ENCODE measurements at regions not wholly inside any gene's neighbourhood (a gene's known extent, or its start where the extent isn't known, plus 50 kb on each side); places are given as distances from the start of the nearest gene placed in this dataset.
"Not testable (repeated sequence)": the region's sequence is repeated elsewhere in the genome, so short reads cannot be mapped to it uniquely, and the experiment has no call there.

DNA sequence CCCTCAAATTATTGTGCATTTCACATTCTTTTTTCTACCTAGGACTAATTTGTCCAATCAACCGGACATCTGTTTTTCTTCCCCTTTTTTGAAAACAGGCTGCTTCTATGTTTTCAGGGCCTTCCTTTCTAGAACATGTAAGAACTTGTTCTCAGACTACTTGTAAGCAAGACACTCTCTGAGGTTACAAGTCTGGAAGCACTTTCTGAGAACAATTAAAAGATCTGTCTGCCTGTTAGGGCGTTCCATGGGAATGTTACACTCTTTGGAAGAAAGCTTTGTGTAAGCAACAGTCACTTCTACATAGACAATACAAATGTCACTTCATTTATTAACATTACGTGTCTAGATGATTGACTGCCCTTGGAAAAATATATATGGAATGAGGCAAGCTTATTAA lies 50.9 kb upstream of the HSPB3 start:
- no peak overlapping the region for H3K4me3 Mint-ChIP-seq
- peaks cover 16% of the 10 kb centered on the region for H3K27me3 Mint-ChIP-seq
- DNase-seq: no peak
- no peaks in the 10 kb centered on the region for H3K36me3 Mint-ChIP-seq
- CTCF ChIA-PET: interaction anchor here (1.5 kb wide), 1 partner anchor 15 kb away, joined by 4 read pairs; no protein-coding TSS in a partner anchor
- no peaks in the 10 kb centered on the region for H3K9me3 Mint-ChIP-seq (ENCODE audit: low read depth)
- no peak overlapping the region for H3K27ac Mint-ChIP-seq
- ATAC-seq: no peak
- no peaks in the 10 kb centered on the region for H3K4me1 Mint-ChIP-seq

DNA sequence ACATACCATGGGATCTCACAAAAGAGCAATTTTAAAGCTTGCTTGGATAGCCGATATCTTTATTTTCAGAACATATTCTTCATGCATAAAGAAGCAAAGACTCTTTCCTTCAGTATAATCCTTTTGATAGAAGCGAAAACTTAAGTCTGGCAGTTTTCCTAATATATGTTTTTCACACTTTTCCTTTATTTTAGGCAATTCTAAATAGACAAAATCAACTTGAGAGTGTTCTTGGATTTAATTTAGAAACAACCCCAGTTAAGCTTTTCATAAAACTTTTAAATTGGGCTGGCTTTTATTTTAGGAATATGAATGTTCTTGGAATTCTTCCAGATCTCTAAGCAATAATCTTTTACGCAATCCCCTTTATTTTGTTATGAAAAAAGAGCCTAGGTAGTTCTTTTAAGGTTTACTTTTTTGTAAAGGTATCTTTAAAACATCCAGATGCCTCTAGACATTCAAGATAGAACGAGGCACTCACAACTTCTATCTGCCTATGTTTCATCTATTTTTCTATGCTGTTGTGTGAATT lies 51.5 kb upstream of the HSPB3 start:
- CTCF ChIA-PET: interaction anchor here (1.5 kb wide), 1 partner anchor 16 kb away, joined by 4 read pairs; no protein-coding TSS in a partner anchor
- no peak for ATAC-seq
- H3K4me3 Mint-ChIP-seq: no peak overlapping the region
- peaks cover 16% of the 10 kb centered on the region for H3K27me3 Mint-ChIP-seq
- no peaks in the 10 kb centered on the region for H3K4me1 Mint-ChIP-seq
- no peaks in the 10 kb centered on the region for H3K36me3 Mint-ChIP-seq
- no peak overlapping the region for H3K27ac Mint-ChIP-seq
- no peaks in the 10 kb centered on the region for H3K9me3 Mint-ChIP-seq (ENCODE audit: low read depth)
- DNase-seq: no peak

DNA sequence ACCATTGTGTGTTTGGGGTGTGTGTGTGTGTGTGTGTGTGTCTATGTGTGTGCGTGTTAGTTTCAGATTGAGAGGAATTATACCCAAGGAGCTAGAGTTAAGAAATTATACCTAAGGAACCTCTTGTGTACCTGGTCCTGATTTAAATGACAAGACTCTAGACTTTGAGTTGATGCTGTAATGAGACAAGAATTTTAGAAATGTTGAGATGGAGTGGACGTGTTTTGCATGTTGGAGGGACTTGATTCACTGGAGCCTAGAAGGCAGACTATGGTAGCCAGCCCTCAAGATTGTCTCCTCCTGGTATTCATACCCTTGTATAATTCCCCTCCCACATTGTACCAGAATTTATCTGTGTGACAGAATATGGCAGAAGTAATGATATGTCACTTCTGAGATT lies 52.4 kb upstream of the HSPB3 start:
- no peaks in the 10 kb centered on the region for H3K36me3 Mint-ChIP-seq
- H3K4me1 Mint-ChIP-seq: no peaks in the 10 kb centered on the region
- CTCF ChIA-PET: no interaction called here
- no peaks in the 10 kb centered on the region for H3K9me3 Mint-ChIP-seq (ENCODE audit: low read depth)
- H3K27ac Mint-ChIP-seq: no peak overlapping the region
- no peak for ATAC-seq
- no peak for DNase-seq
- H3K27me3 Mint-ChIP-seq: peaks cover 16% of the 10 kb centered on the region
- no peak overlapping the region for H3K4me3 Mint-ChIP-seq

DNA sequence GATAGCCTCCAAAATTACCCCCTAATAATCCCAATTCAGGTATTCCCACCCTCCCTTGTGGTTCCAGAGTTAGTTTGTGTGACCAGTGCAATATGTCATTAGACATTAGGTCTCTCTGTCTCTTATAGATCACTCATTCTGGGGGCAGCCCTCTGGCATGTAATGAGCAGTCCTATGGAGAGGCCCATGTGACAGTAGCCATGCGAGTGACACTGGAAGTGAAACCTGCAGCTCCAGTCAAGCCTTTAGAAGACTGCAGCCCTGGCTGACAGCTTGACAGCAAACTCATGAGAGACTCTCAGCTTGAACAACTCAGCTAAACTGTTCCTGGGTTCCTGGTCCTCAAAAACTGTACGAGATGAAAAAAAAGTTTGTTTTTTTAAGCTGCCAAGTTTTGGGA lies 54.0 kb upstream of the HSPB3 start:
- Mint-ChIP-seq H3K27ac (no peak overlapping the region), H3K9me3 (ENCODE audit: low read depth) (no peaks in the 10 kb centered on the region), H3K36me3 (no peaks in the 10 kb centered on the region), H3K4me1 (no peaks in the 10 kb centered on the region), H3K27me3 (peaks cover 13% of the 10 kb centered on the region), H3K4me3 (no peak overlapping the region)
- ATAC-seq: no peak
- no peak for DNase-seq
- CTCF ChIA-PET: no interaction called here

DNA sequence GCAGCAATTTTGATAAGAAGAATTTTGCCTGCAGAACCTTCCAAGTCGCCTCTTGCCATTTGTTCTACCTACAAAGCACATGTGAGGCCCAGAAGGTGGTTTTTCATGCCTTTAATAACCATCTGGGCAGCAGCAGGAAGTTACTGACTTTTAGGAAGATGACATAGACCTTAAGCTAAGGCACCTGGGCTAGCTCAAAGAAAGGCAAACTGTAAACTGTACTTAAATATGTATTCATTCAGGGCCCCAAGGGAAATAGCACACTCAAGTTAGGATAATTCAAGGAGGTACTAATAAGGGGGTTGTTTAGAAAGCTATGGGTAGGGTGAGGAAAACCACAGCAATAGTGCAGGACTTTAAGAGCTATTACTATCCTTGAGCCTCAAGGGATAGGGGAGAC lies 57.3 kb upstream of the HSPB3 start:
- no peaks in the 10 kb centered on the region for H3K9me3 Mint-ChIP-seq (ENCODE audit: low read depth)
- CTCF ChIA-PET: no interaction called here
- H3K36me3 Mint-ChIP-seq: no peaks in the 10 kb centered on the region
- H3K4me1 Mint-ChIP-seq: no peaks in the 10 kb centered on the region
- peaks cover 13% of the 10 kb centered on the region for H3K27me3 Mint-ChIP-seq
- ATAC-seq: no peak
- no peak overlapping the region for H3K4me3 Mint-ChIP-seq
- DNase-seq: no peak
- H3K27ac Mint-ChIP-seq: no peak overlapping the region

DNA sequence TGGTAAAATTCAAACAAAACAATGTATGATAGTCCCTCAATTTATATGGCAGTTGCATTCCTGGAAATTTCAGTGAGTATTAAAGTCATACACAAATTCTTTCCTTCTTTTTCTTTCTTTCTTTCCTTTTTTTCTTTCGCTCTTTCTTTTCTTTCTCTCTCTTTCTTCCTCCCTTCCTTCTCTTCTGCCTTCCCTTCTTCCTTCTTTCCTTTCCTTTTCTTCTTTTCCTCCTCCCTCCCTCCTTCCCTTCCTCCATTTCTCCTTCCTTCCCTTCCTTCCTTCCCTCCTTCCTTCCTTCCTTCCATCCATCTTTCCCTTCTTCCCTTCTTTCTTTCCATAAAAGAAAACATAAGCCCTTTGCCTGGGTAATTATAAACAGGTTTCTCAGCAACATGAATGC lies 58.1 kb upstream of the HSPB3 start:
- CTCF ChIA-PET: no interaction called here
- Mint-ChIP-seq H3K27ac (no peak overlapping the region), H3K9me3 (ENCODE audit: low read depth) (no peaks in the 10 kb centered on the region), H3K27me3 (peaks cover 9% of the 10 kb centered on the region), H3K4me3 (no peak overlapping the region), H3K4me1 (no peaks in the 10 kb centered on the region), H3K36me3 (no peaks in the 10 kb centered on the region)
- DNase-seq (no peak), ATAC-seq (no peak)

DNA sequence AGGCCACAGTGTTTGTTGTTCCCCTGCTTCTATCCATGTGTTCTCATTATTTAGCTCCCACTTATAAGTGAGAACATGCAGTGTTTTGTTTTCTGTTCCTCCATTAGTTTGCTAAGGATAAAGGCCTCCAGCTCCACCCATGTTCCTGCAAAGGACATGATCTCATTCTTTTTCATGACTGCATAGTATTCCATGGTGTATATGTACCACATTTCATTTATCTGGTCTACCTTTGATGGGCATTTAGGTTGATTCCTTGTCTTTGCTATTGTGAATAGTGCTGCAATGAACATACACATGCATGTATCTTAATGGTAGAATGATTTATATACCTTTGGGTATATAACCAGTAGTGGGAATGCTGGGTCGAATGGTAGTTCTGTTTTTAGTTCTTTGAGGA lies 62.5 kb upstream of the HSPB3 start:
- H3K27ac Mint-ChIP-seq; H3K36me3 Mint-ChIP-seq; H3K4me3 Mint-ChIP-seq; H3K9me3 Mint-ChIP-seq (ENCODE audit: low read depth); H3K4me1 Mint-ChIP-seq; CTCF ChIA-PET; ATAC-seq; H3K27me3 Mint-ChIP-seq; DNase-seq: not testable (repeated sequence)

DNA sequence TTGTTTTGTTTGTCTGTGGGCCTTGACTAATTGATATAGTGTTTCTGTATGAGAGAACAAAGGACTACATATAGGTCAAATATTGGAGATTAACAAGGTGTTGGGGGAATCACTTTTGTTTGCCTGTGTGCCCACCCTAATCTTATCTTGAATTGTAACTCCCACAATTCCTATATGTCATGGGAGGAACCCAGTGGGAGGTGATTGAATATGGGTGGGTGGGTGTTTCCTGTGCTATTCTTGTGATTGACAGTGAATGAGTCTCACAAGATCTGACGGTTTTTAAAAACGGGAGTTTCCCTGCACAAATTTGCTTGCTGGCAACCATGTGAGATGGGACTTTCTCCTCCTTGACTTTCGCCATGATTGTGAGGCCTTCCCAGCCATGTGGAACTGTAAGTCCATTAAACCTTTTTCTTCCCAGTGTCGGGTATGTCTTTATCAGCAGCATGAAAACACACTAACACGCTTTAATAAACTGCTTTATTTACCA lies 64.9 kb upstream of the HSPB3 start:
- CTCF ChIA-PET: no interaction called here
- no peak overlapping the region for H3K27ac Mint-ChIP-seq
- no peak overlapping the region for H3K4me3 Mint-ChIP-seq
- ATAC-seq: no peak
- no peaks in the 10 kb centered on the region for H3K4me1 Mint-ChIP-seq
- no peaks in the 10 kb centered on the region for H3K36me3 Mint-ChIP-seq
- H3K27me3 Mint-ChIP-seq: peaks cover 11% of the 10 kb centered on the region
- H3K9me3 Mint-ChIP-seq (ENCODE audit: low read depth): no peaks in the 10 kb centered on the region
- DNase-seq: no peak

DNA sequence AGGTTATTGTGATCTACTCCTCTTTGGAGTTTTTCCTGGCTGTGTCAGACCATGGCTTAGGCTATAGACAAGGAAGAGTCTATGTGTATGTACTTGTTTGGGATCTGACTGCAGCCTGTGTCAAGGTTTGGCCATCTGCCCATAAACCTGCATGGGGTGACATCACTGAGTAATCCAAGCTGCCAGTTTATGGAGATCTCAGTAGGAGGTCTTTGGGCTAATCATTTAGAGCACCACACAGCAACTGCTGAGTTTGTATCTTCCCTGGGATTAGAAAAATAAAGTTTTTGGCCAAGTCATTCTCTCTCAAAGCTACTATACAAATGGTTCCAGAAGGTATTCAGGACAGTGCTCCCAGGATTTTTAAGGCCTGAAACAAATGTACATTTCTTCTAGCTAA lies 65.5 kb upstream of the HSPB3 start:
- Mint-ChIP-seq H3K36me3 (no peaks in the 10 kb centered on the region), H3K27ac (no peak overlapping the region), H3K27me3 (peaks cover 14% of the 10 kb centered on the region), H3K4me3 (no peak overlapping the region), H3K9me3 (ENCODE audit: low read depth) (no peaks in the 10 kb centered on the region), H3K4me1 (no peaks in the 10 kb centered on the region)
- CTCF ChIA-PET: no interaction called here
- no peak for DNase-seq
- ATAC-seq: no peak

DNA sequence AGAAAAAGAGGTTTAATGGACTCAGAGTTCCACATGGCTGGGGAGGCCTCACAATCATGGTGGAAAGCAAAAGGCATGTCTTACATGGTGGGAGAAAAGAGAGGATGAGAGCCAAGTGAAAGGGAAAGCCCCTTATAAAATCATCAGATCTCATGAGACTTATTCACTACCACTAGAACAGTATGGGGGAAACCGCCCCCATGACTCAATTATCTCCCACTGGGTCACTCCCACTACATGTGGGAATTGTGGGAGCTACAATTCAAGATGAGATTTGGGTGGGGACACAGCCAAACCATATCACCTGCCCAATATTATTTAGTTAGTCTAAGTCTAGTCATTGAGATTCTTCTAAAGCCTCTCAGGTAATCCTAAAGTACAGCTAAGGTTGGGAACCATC lies 66.1 kb upstream of the HSPB3 start:
- H3K36me3 Mint-ChIP-seq; H3K4me3 Mint-ChIP-seq; H3K27ac Mint-ChIP-seq; DNase-seq; ATAC-seq; H3K4me1 Mint-ChIP-seq; CTCF ChIA-PET; H3K9me3 Mint-ChIP-seq (ENCODE audit: low read depth): not testable (repeated sequence)
- peaks cover 11% of the 10 kb centered on the region for H3K27me3 Mint-ChIP-seq

DNA sequence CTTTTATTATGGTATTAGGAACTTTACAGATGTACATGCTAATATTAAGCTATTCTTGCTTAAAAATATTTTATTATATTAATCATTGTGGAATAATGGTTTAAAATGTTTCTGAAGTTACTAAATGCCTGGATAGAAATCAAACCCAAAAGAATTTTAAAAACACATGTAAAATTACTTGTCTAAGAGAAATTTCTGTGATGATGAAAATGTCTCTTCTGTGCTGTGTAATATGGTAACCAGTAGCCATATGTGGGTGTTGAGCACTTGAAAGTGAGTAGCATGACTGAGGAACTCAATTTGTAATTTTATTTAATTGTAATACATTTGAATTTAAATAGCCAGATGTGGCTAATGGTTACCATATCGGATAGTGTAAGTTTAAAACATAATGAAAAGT lies 66.7 kb upstream of the HSPB3 start:
- no peaks in the 10 kb centered on the region for H3K4me1 Mint-ChIP-seq
- peaks cover 15% of the 10 kb centered on the region for H3K27me3 Mint-ChIP-seq
- no peak overlapping the region for H3K27ac Mint-ChIP-seq
- ATAC-seq (no peak), DNase-seq (no peak)
- no peak overlapping the region for H3K4me3 Mint-ChIP-seq
- CTCF ChIA-PET: no interaction called here
- no peaks in the 10 kb centered on the region for H3K36me3 Mint-ChIP-seq
- H3K9me3 Mint-ChIP-seq (ENCODE audit: low read depth): no peaks in the 10 kb centered on the region

DNA sequence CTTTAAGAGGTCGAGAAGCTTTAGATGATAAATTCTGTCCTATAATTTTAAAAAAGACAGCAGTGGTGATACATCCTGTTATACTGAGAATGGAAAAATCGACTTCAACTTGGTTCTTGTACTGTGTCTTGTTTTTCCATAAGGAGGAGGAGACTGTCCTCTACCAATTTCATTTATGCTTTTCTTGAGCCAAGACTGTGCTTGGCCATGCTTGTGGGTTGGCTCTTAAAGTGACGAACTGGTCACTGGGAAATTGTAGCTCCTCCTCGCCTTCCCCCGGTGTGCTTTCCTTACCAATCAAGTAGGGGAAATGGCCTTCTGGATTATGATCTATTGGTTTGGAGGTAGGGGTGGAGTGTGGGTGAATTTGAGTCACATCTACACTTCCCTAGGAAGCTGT lies 67.1 kb upstream of the HSPB3 start:
- Mint-ChIP-seq H3K27ac (no peak overlapping the region), H3K4me3 (no peak overlapping the region), H3K36me3 (no peaks in the 10 kb centered on the region), H3K27me3 (peaks cover 15% of the 10 kb centered on the region), H3K9me3 (ENCODE audit: low read depth) (no peaks in the 10 kb centered on the region), H3K4me1 (no peaks in the 10 kb centered on the region)
- ATAC-seq: no peak
- CTCF ChIA-PET: no interaction called here
- DNase-seq: no peak

DNA sequence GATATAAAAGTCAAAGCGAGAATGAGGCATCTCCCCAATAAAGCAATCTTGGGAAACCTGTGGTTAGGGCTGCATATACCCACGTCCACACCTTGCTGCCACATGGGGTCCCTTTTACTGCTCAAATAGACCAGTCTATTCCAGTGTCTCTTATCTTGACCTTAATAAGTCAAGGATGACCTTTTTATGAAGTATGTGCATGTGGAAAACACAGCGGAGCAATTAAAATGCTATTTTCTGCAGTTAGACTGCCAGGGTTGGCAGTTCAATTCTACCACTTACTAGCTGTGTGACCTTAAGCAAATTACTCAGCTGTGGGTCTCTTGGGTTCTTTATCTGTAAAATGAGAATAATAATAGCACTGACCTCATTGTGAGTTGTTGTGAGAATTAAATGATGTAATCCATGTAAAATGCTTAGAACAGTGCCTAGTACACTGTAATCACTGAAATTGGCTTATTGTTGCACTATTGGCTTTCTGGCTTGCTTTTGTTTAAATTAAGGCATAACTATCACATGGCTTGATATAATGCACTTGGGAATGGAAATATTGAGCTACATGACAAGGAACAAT lies 67.8 kb upstream of the HSPB3 start:
- no peak for DNase-seq
- peaks cover 15% of the 10 kb centered on the region for H3K27me3 Mint-ChIP-seq
- no peaks in the 10 kb centered on the region for H3K36me3 Mint-ChIP-seq
- H3K4me3 Mint-ChIP-seq: no peak overlapping the region
- H3K9me3 Mint-ChIP-seq (ENCODE audit: low read depth): no peaks in the 10 kb centered on the region
- ATAC-seq: no peak
- no peak overlapping the region for H3K27ac Mint-ChIP-seq
- no peaks in the 10 kb centered on the region for H3K4me1 Mint-ChIP-seq
- CTCF ChIA-PET: no interaction called here

DNA sequence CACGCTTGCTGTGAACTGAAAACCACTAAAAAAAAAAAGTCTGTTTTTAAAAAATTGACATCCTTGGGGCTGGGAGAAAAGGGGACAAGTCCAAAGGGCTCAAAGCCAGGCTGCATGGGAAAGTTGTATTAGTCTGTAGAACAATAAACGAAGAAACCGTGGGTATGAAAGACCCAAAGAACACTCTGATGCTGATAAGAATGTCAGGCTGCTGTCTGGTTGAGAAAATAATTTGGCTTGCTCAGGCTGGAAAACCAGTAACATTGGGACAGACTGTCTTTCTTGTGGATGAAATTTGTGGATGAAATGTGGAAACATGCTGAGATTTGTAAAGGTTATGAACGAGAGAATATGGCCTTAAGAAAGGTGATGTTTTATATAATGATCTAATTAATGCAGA lies 68.5 kb upstream of the HSPB3 start:
- Mint-ChIP-seq H3K4me3 (no peak overlapping the region), H3K27me3 (peaks cover 15% of the 10 kb centered on the region), H3K36me3 (no peaks in the 10 kb centered on the region), H3K4me1 (no peaks in the 10 kb centered on the region), H3K27ac (no peak overlapping the region), H3K9me3 (ENCODE audit: low read depth) (no peaks in the 10 kb centered on the region)
- no peak for ATAC-seq
- DNase-seq: no peak
- CTCF ChIA-PET: no interaction called here

DNA sequence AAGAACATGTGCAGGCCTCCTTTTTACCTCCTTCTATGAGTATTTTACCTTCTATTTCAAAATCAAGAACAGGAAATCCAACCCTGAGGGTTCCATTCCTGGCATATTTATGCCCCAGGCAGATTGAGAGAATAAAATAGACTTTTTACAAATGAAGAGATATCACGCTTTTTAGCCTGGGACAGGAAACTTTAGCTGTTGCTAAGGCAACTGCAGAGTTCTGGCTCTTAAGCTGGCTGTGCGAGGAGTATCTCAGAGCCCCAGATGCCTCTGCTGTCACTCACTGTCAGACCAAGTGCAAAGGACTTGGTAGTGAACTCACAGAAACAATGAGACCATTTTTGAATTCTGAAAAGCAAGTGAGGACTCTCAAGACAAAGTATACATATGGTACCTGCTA lies 69.5 kb upstream of the HSPB3 start:
- ATAC-seq: no peak
- Mint-ChIP-seq H3K27me3 (peaks cover 15% of the 10 kb centered on the region), H3K9me3 (ENCODE audit: low read depth) (no peaks in the 10 kb centered on the region), H3K4me1 (no peaks in the 10 kb centered on the region), H3K36me3 (no peaks in the 10 kb centered on the region), H3K27ac (no peak overlapping the region), H3K4me3 (no peak overlapping the region)
- no peak for DNase-seq
- CTCF ChIA-PET: interaction anchor here (1.2 kb wide), 1 partner anchor 104 kb away, joined by 3 read pairs; no protein-coding TSS in a partner anchor
